Esophagus squamous epithelium (tissue), 4 donors: ENCODE measurements at regions not wholly inside any gene's neighbourhood (a gene's known extent, or its start where the extent isn't known, plus 50 kb on each side); places are given as distances from the start of the nearest gene placed in this dataset.

Source experiments
- CTCF ChIP-seq, 6 experiments: fragments of 450-650 bp in 4 of 6; fragments of 200-600 bp in 2 of 6; sonication (generic) in 2 of 6; IDR thresholded peaks; one replicate each; pipeline ENCODE4 v1.5.1; 2016 to 2019; ENCODE audit warnings: antibody characterized with exemption in 6 of 6, mild to moderate bottlenecking in 4 of 6, moderate library complexity in 4 of 6
- POLR2A ChIP-seq, 4 donors: fragments of 450-650 bp; IDR thresholded peaks; one replicate each; pipeline ENCODE4 v1.6.1; 2017; ENCODE audit warnings: antibody characterized with exemption in 4 of 4, mild to moderate bottlenecking in 4 of 4, moderate library complexity in 3 of 4

- TF ChIP-seq CTCF (IDR thresholded peaks at IDR 0.05) (no peak), POLR2A (IDR thresholded peaks at IDR 0.05) (no peak)
These were observed 321.5 kb upstream of the AKR1E2 start for GRCh38 chr10:4504550-4504949.
